ENCODE measurements at regions not wholly inside any gene's neighbourhood (a gene's known extent, or its start where the extent isn't known, plus 50 kb on each side); places are given as distances from the start of the nearest gene placed in this dataset.

DNA sequence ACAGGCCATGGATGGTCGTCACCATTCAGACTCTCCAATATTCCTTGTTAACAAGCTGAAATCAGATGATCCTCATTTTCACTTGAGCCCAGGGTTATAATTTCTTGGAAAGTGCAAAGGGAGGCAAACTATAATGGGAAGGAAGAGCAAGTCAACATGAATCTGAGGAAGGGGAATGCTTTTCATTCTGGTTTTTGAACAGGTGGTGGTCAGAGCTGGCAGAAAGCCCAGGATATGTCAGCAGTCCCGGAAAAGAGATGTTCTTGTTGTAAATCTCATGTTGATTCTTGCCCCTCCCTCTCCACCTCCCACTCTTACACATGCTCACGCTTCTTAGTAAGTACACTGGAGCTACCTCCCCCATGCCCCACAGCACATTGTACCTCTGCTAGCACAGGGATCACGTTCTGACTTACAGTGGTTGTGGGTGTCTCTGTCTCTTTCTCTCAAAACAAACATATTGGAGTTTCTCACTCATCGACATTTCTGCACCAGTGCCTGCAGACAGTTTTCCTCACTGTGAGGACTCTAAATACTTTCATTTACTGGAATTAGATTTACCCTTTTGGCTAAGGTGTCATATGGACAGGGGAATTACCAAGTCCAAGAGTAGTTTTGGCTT lies 77.6 kb downstream of the XCL2 start:
- TF ChIP-seq, protein P1, sequence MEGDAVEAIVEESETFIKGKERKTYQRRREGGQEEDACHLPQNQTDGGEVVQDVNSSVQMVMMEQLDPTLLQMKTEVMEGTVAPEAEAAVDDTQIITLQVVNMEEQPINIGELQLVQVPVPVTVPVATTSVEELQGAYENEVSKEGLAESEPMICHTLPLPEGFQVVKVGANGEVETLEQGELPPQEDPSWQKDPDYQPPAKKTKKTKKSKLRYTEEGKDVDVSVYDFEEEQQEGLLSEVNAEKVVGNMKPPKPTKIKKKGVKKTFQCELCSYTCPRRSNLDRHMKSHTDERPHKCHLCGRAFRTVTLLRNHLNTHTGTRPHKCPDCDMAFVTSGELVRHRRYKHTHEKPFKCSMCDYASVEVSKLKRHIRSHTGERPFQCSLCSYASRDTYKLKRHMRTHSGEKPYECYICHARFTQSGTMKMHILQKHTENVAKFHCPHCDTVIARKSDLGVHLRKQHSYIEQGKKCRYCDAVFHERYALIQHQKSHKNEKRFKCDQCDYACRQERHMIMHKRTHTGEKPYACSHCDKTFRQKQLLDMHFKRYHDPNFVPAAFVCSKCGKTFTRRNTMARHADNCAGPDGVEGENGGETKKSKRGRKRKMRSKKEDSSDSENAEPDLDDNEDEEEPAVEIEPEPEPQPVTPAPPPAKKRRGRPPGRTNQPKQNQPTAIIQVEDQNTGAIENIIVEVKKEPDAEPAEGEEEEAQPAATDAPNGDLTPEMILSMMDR (IDR thresholded peaks at IDR 0.05; ENCODE audit: low read length), result no peak
- TF ChIP-seq EZH2 (optimal IDR thresholded peaks at IDR 0.05; ENCODE audit: low read depth, low read length), result no peak
- TF ChIP-seq EZH2phosphoT487 (IDR thresholded peaks at IDR 0.05; ENCODE audit: low read length), result no peak
